AG09319 (cell line): ENCODE measurements at regions not wholly inside any gene's neighbourhood (a gene's known extent, or its start where the extent isn't known, plus 50 kb on each side); places are given as distances from the start of the nearest gene placed in this dataset.
A peak's percentile ranks its signal among the peaks of the same experiment; 100 is the strongest.

ENCODE experiments used
- DNase-seq: peaks from one replicate; pipeline ENCODE4 v3.0.0-alpha.2; 2010; ENCODE audit warnings: low read depth; ENCODE audit errors: extremely low read depth
- TF ChIP-seq, protein P1 (sequence below): IDR thresholded peaks from 2 replicates; pipeline ENCODE4 v1.5.1; 2011; ENCODE audit warnings: low read depth, mild to moderate bottlenecking, inconsistent platforms, low read length, moderate library complexity

GRCh38 chr17:17417718-17418181 lies 59.0 kb upstream of the MED9 start:
- TF ChIP-seq, protein P1, sequence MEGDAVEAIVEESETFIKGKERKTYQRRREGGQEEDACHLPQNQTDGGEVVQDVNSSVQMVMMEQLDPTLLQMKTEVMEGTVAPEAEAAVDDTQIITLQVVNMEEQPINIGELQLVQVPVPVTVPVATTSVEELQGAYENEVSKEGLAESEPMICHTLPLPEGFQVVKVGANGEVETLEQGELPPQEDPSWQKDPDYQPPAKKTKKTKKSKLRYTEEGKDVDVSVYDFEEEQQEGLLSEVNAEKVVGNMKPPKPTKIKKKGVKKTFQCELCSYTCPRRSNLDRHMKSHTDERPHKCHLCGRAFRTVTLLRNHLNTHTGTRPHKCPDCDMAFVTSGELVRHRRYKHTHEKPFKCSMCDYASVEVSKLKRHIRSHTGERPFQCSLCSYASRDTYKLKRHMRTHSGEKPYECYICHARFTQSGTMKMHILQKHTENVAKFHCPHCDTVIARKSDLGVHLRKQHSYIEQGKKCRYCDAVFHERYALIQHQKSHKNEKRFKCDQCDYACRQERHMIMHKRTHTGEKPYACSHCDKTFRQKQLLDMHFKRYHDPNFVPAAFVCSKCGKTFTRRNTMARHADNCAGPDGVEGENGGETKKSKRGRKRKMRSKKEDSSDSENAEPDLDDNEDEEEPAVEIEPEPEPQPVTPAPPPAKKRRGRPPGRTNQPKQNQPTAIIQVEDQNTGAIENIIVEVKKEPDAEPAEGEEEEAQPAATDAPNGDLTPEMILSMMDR, result no peak
- DNase-seq, result no peak

DNA sequence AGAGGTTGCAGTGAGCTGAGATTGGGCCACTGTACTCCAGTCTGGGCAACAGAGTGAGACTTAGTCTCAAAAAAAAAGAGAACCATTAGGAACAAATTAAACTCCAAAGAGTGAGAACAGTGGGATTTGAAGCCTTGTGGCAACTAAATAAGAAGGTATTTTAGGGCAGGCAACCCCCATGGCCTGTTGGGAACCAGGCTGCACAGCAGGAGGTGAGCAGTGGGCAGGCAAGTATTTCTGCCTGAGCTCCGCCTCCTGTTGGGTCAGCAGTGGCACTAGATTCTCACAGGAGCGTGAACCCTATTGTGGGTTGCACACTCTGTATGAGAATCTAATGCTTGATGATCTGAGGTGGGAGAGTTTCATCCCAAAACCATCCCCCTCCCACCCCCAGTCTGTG lies 57.6 kb upstream of the MED9 start:
- TF ChIP-seq, protein P1, result no peak
- DNase-seq, result no peak

DNA sequence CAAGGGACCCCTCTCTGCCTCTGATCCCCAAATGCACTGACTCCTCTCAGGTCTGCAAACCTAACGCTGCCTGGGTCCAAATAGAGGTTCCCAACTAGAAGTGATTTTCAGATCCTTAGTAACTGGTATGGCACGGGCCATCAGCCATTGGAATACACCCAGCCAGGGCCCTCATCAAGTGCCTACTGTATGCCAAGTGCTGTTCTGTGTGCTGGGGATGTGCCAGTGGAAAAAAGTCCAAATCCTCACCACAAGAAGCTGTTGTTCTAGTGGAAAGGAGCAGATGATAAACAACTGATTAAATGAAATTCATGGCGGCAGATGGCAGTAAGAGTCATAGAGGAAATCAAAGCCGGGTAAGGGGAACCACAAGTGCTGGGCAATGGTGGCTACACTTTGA lies 57.2 kb upstream of the MED9 start:
- no peak for DNase-seq
- TF ChIP-seq, protein P1, result no peak

DNA sequence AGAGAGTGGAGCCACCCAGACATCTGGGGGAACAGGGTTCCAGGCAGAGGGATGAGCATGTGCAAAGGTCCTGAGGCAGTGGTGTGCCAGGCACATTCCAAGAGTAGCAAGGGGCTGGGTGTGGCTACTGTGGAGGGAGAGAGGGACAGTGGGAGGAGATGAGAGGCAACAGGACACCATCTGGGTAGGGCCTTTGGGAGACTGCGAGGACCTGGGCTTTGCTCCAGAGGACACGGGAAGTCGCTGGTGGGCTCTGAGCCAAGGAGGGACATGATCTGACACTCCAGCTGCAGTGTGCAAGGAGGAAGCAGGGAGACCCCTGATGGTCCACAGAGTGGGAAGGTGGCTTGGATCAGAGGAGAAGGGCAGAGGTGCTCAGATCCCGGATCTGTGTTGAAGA lies 56.7 kb upstream of the MED9 start:
- no peak for DNase-seq
- TF ChIP-seq, protein P1, result no peak

GRCh38 chr17:17420561-17421269 lies 56.1 kb upstream of the MED9 start:
- peak; percentile 79 for DNase-seq
- TF ChIP-seq, protein P1, result no peak

GRCh38 chr17:17421346-17422216 lies 55.2 kb upstream of the MED9 start:
- no peak for DNase-seq
- TF ChIP-seq, protein P1, result no peak

- no peak for DNase-seq
- TF ChIP-seq, protein P1, result no peak
Measured at GRCh38 chr17:17422217-17422610, 54.6 kb upstream of the MED9 start.
